GM18511 (cell line): ENCODE measurements at regions not wholly inside any gene's neighbourhood (a gene's known extent, or its start where the extent isn't known, plus 50 kb on each side); places are given as distances from the start of the nearest gene placed in this dataset.

Experiments
- ATAC-seq: cut with Tn5 transposase; IDR thresholded peaks from one replicate; pipeline ENCODE4 v1.9.1; 2021; ENCODE audit warnings: mild to moderate bottlenecking, moderate library complexity; ENCODE audit not compliant: unreplicated experiment

DNA sequence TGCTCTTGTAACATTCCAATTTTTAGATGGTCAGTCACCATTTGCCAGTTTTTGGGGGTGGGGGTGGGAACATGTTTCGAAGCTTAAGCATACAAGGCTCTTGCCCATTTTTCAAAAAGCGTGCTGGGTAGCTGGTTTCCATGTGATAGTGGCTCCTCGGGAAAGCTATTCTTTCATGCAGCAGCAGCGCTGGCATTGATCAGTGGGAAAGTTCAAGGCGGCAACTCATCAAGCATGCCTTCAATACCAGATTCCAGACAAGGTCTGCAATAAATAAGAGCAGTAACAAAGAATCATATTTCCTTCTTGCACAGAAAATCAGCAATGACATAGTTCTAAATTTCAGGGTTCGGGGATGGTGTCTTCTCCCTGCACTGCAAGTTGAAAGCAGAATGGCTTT is 133.5 kb upstream of the ONECUT1 start:
- ATAC-seq = no peak

DNA sequence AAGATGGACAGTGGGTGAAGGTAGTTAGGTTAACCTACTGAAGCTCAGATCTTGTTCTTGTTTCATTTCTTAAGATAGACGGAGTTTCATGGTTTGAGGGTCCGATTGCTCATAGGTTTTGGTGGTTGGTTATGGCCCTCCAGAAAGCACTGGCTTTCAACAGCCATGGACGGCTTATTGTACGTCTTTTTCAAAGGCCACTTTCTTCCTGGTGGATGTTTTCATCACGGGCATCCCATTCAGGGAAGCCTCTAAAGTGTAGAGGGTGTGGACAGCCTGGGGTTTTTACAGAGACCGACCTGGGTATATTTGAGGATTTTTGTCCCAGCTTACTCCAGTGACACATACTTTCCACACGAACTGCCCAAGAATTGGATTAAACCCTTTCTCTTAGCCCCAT is 132.7 kb upstream of the ONECUT1 start:
- no peak for ATAC-seq

DNA sequence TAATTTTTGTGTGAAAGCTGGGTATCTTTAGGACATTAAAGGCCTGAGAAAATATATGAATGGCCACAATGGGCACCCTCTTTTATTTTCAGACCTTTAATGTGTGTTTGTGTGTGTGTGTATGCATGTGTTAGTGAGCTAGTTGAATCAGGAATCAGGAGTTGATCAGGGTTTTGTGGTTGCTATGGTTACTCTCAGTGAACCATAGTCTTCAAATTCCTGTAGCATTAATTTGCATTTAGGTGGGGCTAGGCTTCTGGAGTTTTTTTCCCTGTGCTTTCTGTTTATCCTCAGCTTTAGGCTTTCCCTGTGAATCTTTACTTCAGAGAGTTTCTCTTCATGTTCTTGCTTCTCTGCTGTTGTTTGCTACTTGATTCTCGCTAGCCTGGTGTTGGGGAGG is 122.0 kb upstream of the ONECUT1 start:
- no peak for ATAC-seq

DNA sequence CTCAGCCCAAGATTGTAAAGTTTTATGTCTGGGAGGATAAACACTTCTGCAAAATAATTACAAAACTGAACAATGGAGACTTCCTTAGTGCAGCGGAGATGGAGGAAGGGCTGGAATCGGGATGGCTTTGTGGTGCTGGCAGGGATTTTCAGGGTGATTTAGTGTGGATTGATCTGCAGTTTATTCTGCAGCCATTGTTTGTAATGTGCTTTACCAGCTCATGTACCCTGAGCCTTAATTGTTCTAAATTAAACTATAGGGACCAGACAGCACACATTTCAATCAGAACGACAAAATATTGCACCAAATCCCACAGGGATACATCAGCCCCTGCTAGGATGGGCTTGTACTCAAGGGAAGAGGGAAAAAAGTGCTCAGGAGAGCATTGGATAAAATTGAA is 103.2 kb upstream of the ONECUT1 start:
- no peak for ATAC-seq

DNA sequence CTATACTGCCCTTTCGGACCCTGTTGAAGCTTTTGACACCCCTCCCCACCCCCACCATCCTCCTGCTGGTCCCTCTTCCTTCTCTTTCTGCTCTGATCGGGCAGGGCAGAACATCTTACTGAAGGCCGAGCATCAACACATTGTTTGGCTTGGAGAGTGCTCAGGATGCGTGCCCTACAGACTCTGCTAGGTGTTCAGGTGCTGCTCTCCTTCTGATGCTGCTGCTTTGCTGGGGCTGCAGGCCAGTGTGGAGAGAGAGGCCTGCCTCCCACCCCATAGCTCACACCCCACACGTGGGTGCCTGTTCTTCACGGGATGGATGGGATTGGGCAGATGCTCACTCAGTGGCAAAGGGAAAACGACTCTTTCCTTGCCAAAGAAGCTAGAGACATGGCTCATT is 89.8 kb upstream of the ONECUT1 start:
- no peak for ATAC-seq

DNA sequence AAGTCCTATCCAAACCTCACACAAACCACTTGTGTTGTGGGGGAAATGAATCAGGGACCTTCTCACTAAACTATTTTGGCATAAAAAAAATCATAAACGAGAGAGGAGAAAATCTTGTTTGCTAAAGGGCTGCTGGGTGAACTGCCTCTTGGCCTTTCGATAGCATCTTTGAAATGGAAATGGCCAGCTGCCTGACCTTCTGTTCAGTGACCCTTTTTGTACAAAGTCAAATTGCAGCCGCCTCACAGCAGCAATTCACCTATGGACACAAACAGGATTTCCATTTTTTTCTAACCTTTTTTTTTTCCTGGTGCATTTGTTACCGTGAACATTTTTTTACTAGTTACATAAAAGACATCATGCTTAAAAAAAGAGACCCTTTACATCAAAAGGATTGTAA is 89.0 kb upstream of the ONECUT1 start:
- ATAC-seq = no peak

DNA sequence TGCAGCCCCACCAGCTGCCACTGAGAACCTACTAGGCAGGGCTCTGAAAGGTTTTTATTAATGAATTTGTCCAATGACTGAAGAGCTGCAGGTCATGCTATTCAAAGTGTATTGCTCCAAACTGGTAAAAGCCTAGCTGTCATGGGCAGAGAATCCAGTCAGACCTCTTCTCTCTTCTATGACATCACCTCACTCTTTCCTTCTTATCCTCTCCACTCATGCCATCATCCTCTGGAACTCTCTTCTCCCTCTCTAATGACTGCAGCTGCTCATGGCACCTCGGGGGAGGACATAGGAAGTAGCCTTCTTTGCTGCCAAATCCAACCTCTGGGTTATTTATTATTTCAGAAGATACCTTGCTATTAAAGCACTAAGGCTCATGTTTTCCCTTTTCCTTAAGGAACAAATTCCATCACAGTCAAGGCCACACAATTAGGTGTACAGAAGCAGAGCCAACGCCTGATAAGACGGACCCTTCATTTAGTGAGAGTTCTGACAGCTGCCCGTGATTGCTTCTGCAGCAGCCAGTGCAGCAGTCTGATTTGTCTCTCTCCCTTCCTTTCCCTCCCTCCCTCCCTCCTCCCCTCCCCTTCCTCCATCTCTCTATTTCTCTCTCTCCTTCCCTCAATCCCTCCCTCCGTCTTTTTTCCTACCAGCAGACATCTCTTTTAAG is 87.0 kb upstream of the ONECUT1 start:
- no peak for ATAC-seq

DNA sequence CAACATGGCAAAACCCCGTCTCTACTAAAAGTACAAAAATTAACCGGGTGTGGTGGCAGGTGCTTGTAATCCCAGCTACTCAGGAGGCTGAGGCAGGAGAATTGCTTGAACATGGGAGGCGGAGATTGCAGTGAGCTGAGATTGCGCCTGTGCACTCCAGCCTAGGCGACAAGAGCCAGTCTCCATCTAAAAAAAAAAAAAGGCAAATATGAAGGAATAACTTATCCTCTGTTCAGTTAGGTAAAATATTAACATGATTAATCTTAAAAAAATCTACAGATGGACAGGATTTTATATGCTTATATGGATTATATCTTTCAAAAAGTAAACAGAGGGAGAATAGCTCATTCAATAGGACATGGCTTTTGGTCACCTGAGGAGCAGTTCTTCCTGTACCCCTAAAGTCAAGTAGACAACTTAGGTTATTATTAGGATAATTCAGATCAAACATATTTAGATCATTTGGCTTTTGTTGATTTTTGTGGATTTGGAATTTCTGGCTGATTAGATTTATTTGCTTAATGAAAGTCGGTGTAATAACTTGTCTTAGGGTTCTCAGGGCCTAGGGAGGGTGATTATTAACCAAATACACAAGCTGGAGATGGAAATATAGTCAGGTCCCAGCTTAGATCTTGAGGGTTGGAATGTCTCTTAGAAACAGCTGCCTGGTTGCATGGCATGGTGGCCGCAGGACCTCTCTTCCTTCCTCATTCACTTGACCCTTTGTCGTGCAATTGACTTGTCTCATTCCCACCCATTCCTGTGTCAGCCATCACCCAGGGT is 82.1 kb upstream of the ONECUT1 start:
- ATAC-seq = no peak

DNA sequence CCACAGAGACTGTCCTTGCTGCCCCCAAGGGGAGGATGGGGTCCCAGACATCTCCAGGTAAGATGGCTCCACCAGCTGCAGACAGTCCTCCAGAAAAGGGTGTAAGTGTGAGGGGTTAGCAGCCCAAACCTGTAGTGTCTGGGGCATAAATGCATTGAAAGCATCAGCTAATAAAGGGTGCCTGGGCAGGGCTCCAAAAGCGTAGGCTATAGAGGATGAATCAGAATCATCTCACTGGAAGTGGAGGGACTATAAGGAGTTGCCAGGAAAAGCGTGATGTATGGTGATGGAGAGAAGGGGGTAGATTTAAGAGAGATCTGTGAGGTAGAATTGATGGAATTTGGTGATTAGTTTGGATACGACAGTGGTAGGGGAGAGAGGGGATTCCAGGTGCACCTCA is 79.9 kb upstream of the ONECUT1 start:
- no peak for ATAC-seq

DNA sequence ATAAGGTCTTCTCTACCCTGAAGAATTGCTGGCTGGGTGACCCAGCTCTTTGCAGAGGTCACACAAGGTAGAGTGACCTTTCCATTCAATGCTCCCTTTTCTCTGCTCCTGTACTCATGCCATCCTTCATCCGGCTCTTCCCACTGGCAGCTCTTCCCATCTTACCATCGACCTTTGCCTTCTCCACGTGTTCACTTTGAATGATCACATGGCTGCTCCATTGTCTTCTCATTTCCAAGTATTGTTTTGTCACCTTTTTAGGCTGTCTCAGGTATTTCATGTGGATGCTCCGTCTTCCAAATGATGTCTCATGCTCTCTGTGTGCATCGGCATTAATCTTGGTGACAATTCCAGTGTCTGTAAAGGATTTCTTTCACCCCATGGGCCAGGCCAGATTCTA is 76.6 kb upstream of the ONECUT1 start:
- no peak for ATAC-seq

DNA sequence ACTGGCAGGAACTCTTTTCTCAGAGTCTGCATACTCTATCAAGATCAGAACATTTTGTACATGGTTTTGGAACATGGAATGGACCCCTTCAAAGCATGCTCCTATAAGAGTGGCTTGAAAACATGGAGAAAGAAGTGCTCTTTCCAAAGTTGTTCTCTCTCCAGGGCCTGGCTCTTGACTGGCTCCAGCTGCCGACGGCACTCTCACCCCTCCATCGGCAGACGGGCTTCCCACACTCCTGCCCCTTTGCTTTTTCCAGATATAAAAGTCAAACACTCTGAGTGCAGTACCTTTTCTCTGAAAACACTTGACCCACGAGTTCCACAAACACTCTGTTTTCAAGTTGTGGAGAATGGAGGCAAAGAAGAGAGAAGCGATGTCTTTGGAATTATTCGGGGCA is 72.5 kb upstream of the ONECUT1 start:
- ATAC-seq = no peak

DNA sequence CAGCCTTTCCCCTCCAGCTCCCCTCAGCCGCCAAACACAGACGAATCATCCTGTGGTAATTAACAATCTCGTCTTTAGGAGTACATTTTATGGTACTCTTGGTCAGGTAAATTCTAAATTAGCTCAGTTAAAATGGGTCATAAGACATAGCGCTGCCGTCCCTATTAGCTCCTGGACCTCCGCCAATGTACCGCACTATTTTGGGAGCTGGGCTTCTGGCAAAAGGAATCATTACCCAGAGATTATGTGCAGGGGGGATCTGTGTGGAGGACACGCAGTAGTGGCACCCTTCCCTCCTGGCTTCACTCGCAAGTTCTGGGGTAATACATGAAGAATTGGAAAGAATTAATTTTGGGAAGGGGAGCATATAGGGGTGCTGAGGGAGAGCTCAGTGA is 68.6 kb upstream of the ONECUT1 start:
- ATAC-seq = no peak

DNA sequence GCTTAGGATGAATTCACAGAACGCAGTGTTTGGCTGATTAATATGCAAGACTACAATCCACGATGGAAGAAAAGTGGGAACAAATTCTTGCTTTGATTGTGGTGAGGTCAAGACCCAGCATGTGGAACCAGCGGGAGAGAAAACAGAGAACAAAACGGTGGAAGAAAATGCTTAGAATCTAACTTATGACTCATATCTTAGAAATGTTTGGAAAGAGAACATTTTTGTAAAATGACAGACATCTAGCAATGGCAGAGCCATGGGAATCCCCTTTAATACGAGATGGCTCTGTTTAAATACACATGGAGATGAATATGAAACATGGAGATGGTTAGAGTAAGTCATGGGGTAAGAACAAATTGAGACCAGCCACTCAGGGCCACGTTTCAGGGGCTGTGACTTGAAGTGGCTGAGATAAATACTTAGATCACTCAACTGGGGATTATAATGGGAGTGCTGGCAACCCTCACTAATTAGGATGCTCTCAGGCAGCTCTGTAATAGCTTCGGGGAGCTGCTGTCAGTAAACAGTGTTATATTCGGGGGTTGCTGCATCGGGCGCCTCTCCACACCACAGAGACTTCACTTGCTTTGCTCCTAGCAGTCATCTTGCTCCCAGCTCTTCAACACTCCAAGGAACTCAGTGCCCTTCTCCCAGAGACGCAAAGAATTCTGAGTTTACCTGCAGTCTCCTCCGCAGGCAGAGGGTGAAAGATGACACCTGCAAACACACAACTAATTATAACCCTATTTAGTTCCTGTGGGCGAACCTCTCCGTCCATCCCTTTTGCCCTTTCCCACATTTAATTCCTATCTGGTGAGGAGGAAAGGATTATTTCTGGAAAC is 68.0 kb upstream of the ONECUT1 start:
- ATAC-seq = no peak

DNA sequence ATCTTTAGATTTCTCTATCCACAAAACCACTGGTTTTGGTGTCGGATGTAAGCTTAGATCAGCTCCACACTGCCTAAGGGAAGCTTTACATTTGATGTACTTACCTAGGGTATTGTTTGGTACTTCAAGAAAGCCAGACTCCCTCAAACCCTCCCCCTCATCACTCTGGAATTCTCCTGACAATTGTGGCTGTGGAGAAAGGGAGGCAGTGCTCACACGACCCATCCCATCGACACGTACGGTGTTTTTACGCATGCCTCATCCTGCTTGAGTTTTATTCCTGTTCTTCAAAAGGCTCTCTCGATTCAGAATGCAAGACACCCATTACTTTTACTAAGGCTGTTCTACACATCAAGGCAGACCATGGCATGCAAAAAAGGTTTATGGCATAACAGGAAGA is 67.3 kb upstream of the ONECUT1 start:
- no peak for ATAC-seq

DNA sequence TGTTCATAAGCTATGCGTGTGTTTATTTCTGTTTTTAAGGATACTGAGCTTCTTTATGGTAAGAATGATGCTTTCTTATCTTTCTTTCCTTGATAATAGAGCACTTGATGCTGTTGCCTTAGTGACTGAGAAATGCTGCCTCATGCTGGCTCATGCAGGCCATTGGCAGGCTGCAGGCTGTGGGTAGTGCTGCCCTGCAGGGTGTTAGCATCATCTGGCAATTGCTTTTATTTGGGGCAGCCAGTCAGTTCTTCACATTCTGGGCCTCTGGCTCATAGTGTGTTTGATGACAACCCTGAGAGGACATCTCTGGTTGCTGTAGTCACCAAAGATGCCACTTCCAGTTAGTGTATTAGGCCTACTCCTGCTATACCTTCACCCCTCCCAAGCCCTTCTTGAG is 66.2 kb upstream of the ONECUT1 start:
- ATAC-seq = no peak

DNA sequence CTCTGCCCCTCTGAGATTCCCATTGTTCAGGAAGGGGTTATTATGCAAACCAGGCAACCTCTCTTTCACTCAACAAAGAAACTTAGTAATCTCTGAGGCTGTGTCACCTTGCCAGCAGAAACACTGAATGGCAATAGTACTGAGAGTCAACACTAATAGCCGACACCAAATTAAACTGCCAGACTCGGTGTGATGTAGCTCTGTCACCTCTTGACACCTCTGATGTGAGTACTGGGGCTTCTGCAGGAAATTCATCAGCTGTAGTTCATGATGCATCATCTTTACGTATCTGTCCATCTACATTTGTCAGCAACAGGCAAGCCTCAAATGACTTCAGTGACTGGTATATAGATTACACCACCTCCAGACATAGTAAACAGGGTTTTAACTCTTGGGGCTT is 65.0 kb upstream of the ONECUT1 start:
- no peak for ATAC-seq

DNA sequence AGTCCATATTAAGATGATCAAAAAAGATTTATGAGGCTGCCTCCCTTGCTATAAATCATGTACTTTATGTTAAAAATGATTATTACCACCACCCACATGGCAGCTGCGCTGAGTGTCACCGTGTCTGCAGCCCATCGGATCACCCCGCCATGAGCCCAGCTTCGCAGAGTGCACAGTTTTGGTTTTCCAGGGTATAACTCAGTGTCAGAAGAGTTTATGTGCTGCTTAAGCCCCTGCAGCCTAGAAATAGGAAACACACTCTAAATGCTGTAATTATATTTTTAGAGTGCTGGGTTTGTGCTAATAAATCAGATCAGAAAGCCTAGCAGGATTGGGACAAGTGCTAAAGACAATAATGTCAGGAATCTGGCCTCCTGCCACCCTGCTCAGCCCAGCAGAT is 54.7 kb upstream of the ONECUT1 start:
- ATAC-seq = no peak
